Retinal pigment epithelial cell (primary cell): ENCODE measurements at regions not wholly inside any gene's neighbourhood (a gene's known extent, or its start where the extent isn't known, plus 50 kb on each side); places are given as distances from the start of the nearest gene placed in this dataset.

Experiments
- DNase-seq: peaks from one replicate; pipeline ENCODE4 v3.0.0-alpha.2; 2010; ENCODE audit warnings: low read depth
- H3K4me3 ChIP-seq: 2 replicates; pipeline ENCODE4 v1.5.1; 2011; ENCODE audit warnings: mild to moderate bottlenecking, low read length, control low read depth, moderate library complexity
- CTCF ChIP-seq: conservative IDR thresholded peaks from 2 replicates; pipeline ENCODE4 v1.5.1; 2011; ENCODE audit warnings: low read depth, low read length, control low read depth, inconsistent platforms

- H3K4me3 ChIP-seq = no peak overlapping the region
- DNase-seq = no peak
- TF ChIP-seq CTCF = no peak
These were observed 307.8 kb downstream of the GPR37 start for GRCh38 chr7:124457841-124458240.

- no peak for TF ChIP-seq CTCF
- no peak overlapping the region for H3K4me3 ChIP-seq
- DNase-seq = no peak
These were observed 309.3 kb downstream of the GPR37 start for GRCh38 chr7:124456286-124456685.

- no peak overlapping the region for H3K4me3 ChIP-seq
- DNase-seq = no peak
- TF ChIP-seq CTCF = no peak
These were observed 313.4 kb downstream of the GPR37 start for GRCh38 chr7:124452186-124452585.

- TF ChIP-seq CTCF = no peak
- no peak overlapping the region for H3K4me3 ChIP-seq
These were observed 315.7 kb downstream of the GPR37 start for GRCh38 chr7:124449896-124450295.

GRCh38 chr7:124444696-124445480, 320.7 kb downstream of the GPR37 start:
- DNase-seq = no peak
- H3K4me3 ChIP-seq = no peak overlapping the region
- no peak for TF ChIP-seq CTCF

More at GRCh38 chr7:124449896-124450295, 315.7 kb downstream of the GPR37 start:
- DNase-seq = no peak

- no peak overlapping the region for H3K4me3 ChIP-seq
- no peak for TF ChIP-seq CTCF
- no peak for DNase-seq
These were observed 321.8 kb downstream of the GPR37 start for GRCh38 chr7:124443762-124444161.

GRCh38 chr7:124440081-124440480, 325.5 kb downstream of the GPR37 start:
- no peak for TF ChIP-seq CTCF
- no peak overlapping the region for H3K4me3 ChIP-seq
- no peak for DNase-seq
